ENCODE measurements at regions not wholly inside any gene's neighbourhood (a gene's known extent, or its start where the extent isn't known, plus 50 kb on each side); places are given as distances from the start of the nearest gene placed in this dataset.

DNA sequence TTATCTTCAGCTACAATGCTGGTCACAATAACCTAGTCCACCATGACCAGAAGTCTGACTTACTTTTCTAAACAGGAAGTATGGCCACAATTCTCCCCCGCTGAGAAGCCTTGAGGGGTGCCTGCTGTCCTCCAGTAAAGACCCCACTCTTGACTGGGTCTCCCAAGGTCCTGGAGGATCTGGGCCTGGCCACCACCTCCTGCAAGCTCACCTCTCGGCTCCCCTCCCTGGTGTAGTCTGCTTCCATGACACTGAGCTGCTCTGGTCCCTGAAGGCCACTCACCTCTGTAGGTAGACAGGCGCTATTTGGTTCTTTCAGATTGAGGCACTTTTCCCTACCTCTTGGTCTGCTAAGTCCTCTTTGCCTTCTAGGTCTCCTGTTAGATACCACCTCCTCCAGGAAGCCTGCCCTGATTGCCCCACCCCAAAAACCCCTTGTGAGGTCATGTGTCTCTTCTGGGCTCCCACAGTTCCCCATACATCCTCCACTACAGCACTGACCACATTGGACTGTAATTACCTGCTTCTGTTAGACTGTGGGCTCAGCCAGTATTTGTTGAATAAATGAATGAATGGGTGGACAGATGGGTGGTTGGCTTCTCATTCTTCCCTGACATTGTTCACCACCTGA, 62.6 kb upstream of the IER5L start:
- DNase-seq (ENCODE audit: low read depth) = no peak

GRCh38 chr9:129239946-129240490, 62.0 kb upstream of the IER5L start:
- no peak for DNase-seq (ENCODE audit: low read depth)

- DNase-seq (ENCODE audit: low read depth) = no peak
Measured at GRCh38 chr9:129237803-129238202, 59.7 kb upstream of the IER5L start.

GRCh38 chr9:129237164-129237611, 59.1 kb upstream of the IER5L start:
- no peak for DNase-seq (ENCODE audit: low read depth)

- DNase-seq (ENCODE audit: low read depth) = no peak
Measured at GRCh38 chr9:129236441-129237145, 58.5 kb upstream of the IER5L start.

DNA sequence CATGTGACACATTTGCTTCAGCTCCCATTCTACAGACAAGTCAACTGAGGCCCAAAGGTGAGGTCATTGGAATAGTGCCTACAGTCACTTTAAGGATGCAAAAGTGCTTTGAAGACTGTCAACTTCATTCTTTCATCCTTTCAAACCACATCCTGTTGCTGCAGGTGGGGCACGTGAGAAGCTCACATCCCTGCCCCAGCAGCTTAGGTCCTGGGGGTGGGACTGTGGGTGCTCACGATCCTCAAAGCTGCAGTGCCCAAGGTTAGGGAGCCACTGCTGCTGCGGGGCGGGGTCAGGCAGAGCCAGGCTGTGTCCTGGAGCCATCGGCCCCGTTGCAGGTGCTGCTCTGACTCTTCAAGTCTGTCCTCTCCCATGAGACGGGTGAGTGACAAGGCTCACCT, 57.9 kb upstream of the IER5L start:
- DNase-seq (ENCODE audit: low read depth) = no peak

- no peak for DNase-seq (ENCODE audit: low read depth)
Measured at GRCh38 chr9:129235041-129235930, 57.2 kb upstream of the IER5L start.

DNA sequence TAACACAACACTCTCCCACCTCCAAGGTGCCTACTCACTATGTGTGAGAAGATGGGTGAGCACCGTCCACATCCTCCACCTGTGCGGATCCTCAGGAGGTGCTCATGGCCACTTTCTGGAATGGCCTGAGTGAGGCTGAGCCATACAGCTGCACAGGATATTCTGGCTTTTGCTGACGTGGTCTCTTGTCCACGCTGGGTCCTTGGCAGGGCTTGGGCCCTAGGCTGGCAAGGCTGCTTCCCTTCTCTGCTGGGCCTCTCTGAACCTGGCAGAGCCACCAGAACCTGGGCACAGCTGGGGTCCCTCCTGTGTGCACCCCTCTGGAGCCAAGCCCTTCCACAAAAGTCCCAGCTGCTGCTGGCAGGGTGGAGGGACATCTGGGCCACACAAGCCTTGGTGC, 56.4 kb upstream of the IER5L start:
- DNase-seq (ENCODE audit: low read depth) = no peak

- DNase-seq (ENCODE audit: low read depth) = no peak
Measured at GRCh38 chr9:129232839-129233591, 55.0 kb upstream of the IER5L start.

- DNase-seq (ENCODE audit: low read depth) = no peak
Measured at GRCh38 chr9:129231759-129232158, 53.7 kb upstream of the IER5L start.

GRCh38 chr9:129231022-129231739, 53.1 kb upstream of the IER5L start:
- DNase-seq (ENCODE audit: low read depth) = no peak

- no peak for DNase-seq (ENCODE audit: low read depth)
Measured at GRCh38 chr9:129230302-129230701, 52.2 kb upstream of the IER5L start.
